ENCODE measurements at regions not wholly inside any gene's neighbourhood (a gene's known extent, or its start where the extent isn't known, plus 50 kb on each side); places are given as distances from the start of the nearest gene placed in this dataset.

GRCh38 chr9:107816561-107817021 is 327.0 kb upstream of the KLF4 start:
- H3K27ac ChIP-seq (ENCODE audit: low read depth, low read length), result no peak overlapping the region
- no peaks in the 10 kb centered on the region for H3K4me1 ChIP-seq (ENCODE audit: control insufficient read depth in 1 of 2, insufficient read depth in 2 of 2, low read length in 2 of 2)
- CTCF ChIA-PET, result no interaction called here
- no peaks in the 10 kb centered on the region for H3K27me3 ChIP-seq (ENCODE audit: insufficient read depth, low read length)
- H3K36me3 ChIP-seq (ENCODE audit: control insufficient read depth in 1 of 2, insufficient read depth in 2 of 2, low read length in 2 of 2), result no peaks in the 10 kb centered on the region
- no peak overlapping the region for H3K4me2 ChIP-seq (ENCODE audit: low read length)
- RAD21 ChIA-PET (ENCODE audit: low non-redundant PET in 1 of 2, low total read pairs in 2 of 2, uncharacterized antibody in 2 of 2, unreplicated experiment in 2 of 2), result no interaction called here
- DNase-seq (ENCODE audit: low read depth, low spot score), result no peak
- H3K9ac ChIP-seq (ENCODE audit: low read length), result no peak overlapping the region
- no TSS peak for BruUV-seq (replicated peaks)
- POLR2A ChIA-PET, result interaction anchor here (0.6 kb wide), 1 partner anchor 9 kb away, joined by 5 read pairs; no protein-coding TSS in a partner anchor
- H3K4me3 ChIP-seq (replicated peaks in 1 of 2; ENCODE audit: low read depth in 1 of 2, low read length in 2 of 2), result no peak overlapping the region
- no peak overlapping the region for H2AFZ ChIP-seq (ENCODE audit: low read depth, low read length, poor library complexity, severe bottlenecking)
- no peak for ATAC-seq
- no peaks in the 10 kb centered on the region for H3K9me2 ChIP-seq (ENCODE audit: insufficient read depth)
- H3K9me3 ChIP-seq (ENCODE audit: control insufficient read depth in 1 of 2, insufficient read depth in 1 of 2, low read depth in 1 of 2, low read length in 2 of 2), result no peaks in the 10 kb centered on the region
- no peaks in the 10 kb centered on the region for H3K79me2 ChIP-seq (ENCODE audit: insufficient read depth, low read length)
- intact Hi-C loops (cut with micrococcal nuclease), result loop anchor here (10.0 kb wide), 1 partner anchor 58 kb away; no protein-coding TSS in a partner anchor
- TF ChIP-seq EZH2phosphoT487 (IDR thresholded peaks at IDR 0.05; ENCODE audit: borderline replicate concordance), result no peak
- no peak for TF ChIP-seq SIN3A (IDR thresholded peaks at IDR 0.05; ENCODE audit: low read depth)
- TF ChIP-seq REST (IDR thresholded peaks at IDR 0.05; ENCODE audit: low read depth), result no peak
- no peak for TF ChIP-seq FOSL1 (IDR thresholded peaks at IDR 0.05; ENCODE audit: low read depth)
- no peak for TF ChIP-seq YY1 (IDR thresholded peaks at IDR 0.05; ENCODE audit: extremely low read depth, insufficient replicate concordance, low read depth, low read length)
- no peak for TF ChIP-seq CEBPB (IDR thresholded peaks at IDR 0.05; ENCODE audit: low read depth)
- no peak for TF ChIP-seq ZFX (IDR thresholded peaks at IDR 0.05)
- TF ChIP-seq CTCF (IDR thresholded peaks at IDR 0.05 in 2 of 3, conservative IDR thresholded peaks at IDR 0.05 in 1 of 3; ENCODE audit: borderline replicate concordance in 1 of 3, insufficient read depth in 1 of 3, low read depth in 2 of 3, low read length in 2 of 3), result no peak
- no peak for TF ChIP-seq ZBTB33 (IDR thresholded peaks at IDR 0.05; ENCODE audit: extremely low read depth, insufficient replicate concordance, low read length)
- no peak for TF ChIP-seq TCF7L2 (IDR thresholded peaks at IDR 0.05; ENCODE audit: borderline replicate concordance, extremely low read depth, insufficient read depth, insufficient read length)
- no peaks in the 10 kb centered on the region for H4K20me1 ChIP-seq (ENCODE audit: insufficient read depth)

Data from HCT116 (cell line).